ENCODE measurements at regions not wholly inside any gene's neighbourhood (a gene's known extent, or its start where the extent isn't known, plus 50 kb on each side); places are given as distances from the start of the nearest gene placed in this dataset.

- no peaks in the 10 kb centered on the region for H3K27me3 ChIP-seq (replicated peaks; ENCODE audit: insufficient read depth, low read depth, low read length, poor library complexity)
- no peaks in the 10 kb centered on the region for H3K4me1 ChIP-seq (ENCODE audit: insufficient read depth, low read length, poor library complexity, severe bottlenecking)
- no peak overlapping the region for H3K27ac ChIP-seq (ENCODE audit: low read depth, low read length, poor library complexity, severe bottlenecking)
- H3K9me3 ChIP-seq (ENCODE audit: low read depth, low read length, poor library complexity, severe bottlenecking), result peaks cover 15% of the 10 kb centered on the region
- intact Hi-C loops (cut with micrococcal nuclease; ENCODE audit: unreplicated experiment), result no loop called here
- no peaks in the 10 kb centered on the region for H3K36me3 ChIP-seq (ENCODE audit: insufficient read depth, low read length, poor library complexity, severe bottlenecking)
- BruUV-seq (replicated peaks), result no TSS peak
- H3K4me3 ChIP-seq (ENCODE audit: low read depth, low read length, poor library complexity, severe bottlenecking), result no peak overlapping the region
- POLR2A ChIA-PET (ENCODE audit: low non-redundant PET), result no interaction called here
- CTCF ChIA-PET, result no interaction called here
- no peak for DNase-seq (ENCODE audit: low spot score)
- TF ChIP-seq CTCF (conservative IDR thresholded peaks at IDR 0.05; ENCODE audit: low read depth, low read length), result no peak
- no peak for TF ChIP-seq EZH2 (IDR thresholded peaks at IDR 0.05; ENCODE audit: borderline replicate concordance, low read depth, low read length, poor library complexity, severe bottlenecking)
Observed at GRCh38 chr10:81576336-81576735, 298.7 kb upstream of the NRG3 start.

- no peak for DNase-seq (ENCODE audit: low spot score)
- ChIA-PET POLR2A (ENCODE audit: low non-redundant PET) (no interaction called here), CTCF (no interaction called here)
- H3K36me3 ChIP-seq (ENCODE audit: insufficient read depth, low read length, poor library complexity, severe bottlenecking), result no peaks in the 10 kb centered on the region
- no peak overlapping the region for H3K27ac ChIP-seq (ENCODE audit: low read depth, low read length, poor library complexity, severe bottlenecking)
- no peak for TF ChIP-seq EZH2 (IDR thresholded peaks at IDR 0.05; ENCODE audit: borderline replicate concordance, low read depth, low read length, poor library complexity, severe bottlenecking)
- no peak for TF ChIP-seq CTCF (conservative IDR thresholded peaks at IDR 0.05; ENCODE audit: low read depth, low read length)
- no peak overlapping the region for H3K4me3 ChIP-seq (ENCODE audit: low read depth, low read length, poor library complexity, severe bottlenecking)
- no peaks in the 10 kb centered on the region for H3K4me1 ChIP-seq (ENCODE audit: insufficient read depth, low read length, poor library complexity, severe bottlenecking)
- H3K27me3 ChIP-seq (replicated peaks; ENCODE audit: insufficient read depth, low read depth, low read length, poor library complexity), result no peaks in the 10 kb centered on the region
- BruUV-seq (replicated peaks), result no TSS peak
- intact Hi-C loops (cut with micrococcal nuclease; ENCODE audit: unreplicated experiment), result no loop called here
- peaks cover 12% of the 10 kb centered on the region for H3K9me3 ChIP-seq (ENCODE audit: low read depth, low read length, poor library complexity, severe bottlenecking)
Observed at GRCh38 chr10:81594991-81595390, 280.0 kb upstream of the NRG3 start.

- intact Hi-C loops (cut with micrococcal nuclease; ENCODE audit: unreplicated experiment), result no loop called here
- no peak overlapping the region for H3K4me3 ChIP-seq (ENCODE audit: low read depth, low read length, poor library complexity, severe bottlenecking)
- H3K4me1 ChIP-seq (ENCODE audit: insufficient read depth, low read length, poor library complexity, severe bottlenecking), result no peaks in the 10 kb centered on the region
- no peak for TF ChIP-seq CTCF (conservative IDR thresholded peaks at IDR 0.05; ENCODE audit: low read depth, low read length)
- no peak for TF ChIP-seq EZH2 (IDR thresholded peaks at IDR 0.05; ENCODE audit: borderline replicate concordance, low read depth, low read length, poor library complexity, severe bottlenecking)
- H3K27ac ChIP-seq (ENCODE audit: low read depth, low read length, poor library complexity, severe bottlenecking), result no peak overlapping the region
- POLR2A ChIA-PET (ENCODE audit: low non-redundant PET), result no interaction called here
- CTCF ChIA-PET, result no interaction called here
- no TSS peak for BruUV-seq (replicated peaks)
- H3K9me3 ChIP-seq (ENCODE audit: low read depth, low read length, poor library complexity, severe bottlenecking), result no peaks in the 10 kb centered on the region
- no peaks in the 10 kb centered on the region for H3K36me3 ChIP-seq (ENCODE audit: insufficient read depth, low read length, poor library complexity, severe bottlenecking)
- H3K27me3 ChIP-seq (replicated peaks; ENCODE audit: insufficient read depth, low read depth, low read length, poor library complexity), result no peaks in the 10 kb centered on the region
- DNase-seq (ENCODE audit: low spot score), result no peak
Observed at GRCh38 chr10:81600185-81600584, 274.8 kb upstream of the NRG3 start.

Data from A673 (cell line).